NCI-H1048 (cell line): ENCODE measurements at regions not wholly inside any gene's neighbourhood (a gene's known extent, or its start where the extent isn't known, plus 50 kb on each side); places are given as distances from the start of the nearest gene placed in this dataset.
"Not testable (repeated sequence)": the region's sequence is repeated elsewhere in the genome, so short reads cannot be mapped to it uniquely, and the experiment has no call there.

Experiments used
- DNase-seq: peaks from one replicate; lab custom pipeline; 2025; lab: John Stamatoyannopoulos, UW

- no peak for DNase-seq
Measured at GRCh38 chr10:53650794-53651193, 878.2 kb upstream of the MBL2 start.

- not testable (repeated sequence) for DNase-seq
Measured at GRCh38 chr10:53647221-53647620, 874.6 kb upstream of the MBL2 start.

DNA sequence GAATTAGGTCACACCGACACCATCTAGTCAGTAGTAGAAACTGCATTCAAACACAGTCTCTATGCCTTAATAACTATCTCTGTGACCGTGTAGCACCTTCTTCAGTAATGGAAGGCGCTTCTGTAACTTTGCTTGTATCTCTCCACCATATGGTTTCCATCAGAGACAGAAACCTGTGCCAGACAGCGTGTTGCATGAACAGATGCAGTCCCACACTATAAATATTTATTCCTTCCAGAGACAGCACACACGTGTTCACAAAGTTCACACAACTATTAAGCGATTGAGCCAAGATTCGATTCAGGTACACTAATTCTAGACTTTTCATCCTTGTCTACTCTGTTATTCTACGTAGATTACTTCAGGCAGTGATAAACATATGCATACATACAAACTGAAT, 873.9 kb upstream of the MBL2 start:
- no peak for DNase-seq

DNA sequence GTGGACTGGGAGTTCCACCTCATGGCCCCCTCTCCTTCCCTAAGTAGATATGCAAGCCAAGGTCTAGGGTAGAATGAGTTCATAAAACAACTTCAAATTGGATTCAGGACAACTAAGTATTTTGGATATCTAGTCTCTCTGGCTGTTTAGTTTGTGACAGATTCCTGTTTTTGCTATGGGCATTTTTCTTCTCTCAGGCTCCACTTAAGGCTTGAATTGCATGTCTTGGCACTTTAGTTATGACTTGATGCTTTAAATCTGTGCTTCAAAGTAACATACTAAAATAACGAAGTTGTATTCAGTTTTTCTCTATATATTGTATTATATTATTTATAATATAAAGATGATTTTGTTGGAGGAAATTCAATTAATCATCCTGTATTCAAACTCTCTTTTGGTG, 873.4 kb upstream of the MBL2 start:
- DNase-seq: no peak

- DNase-seq: no peak
Measured at GRCh38 chr10:53638006-53638405, 865.4 kb upstream of the MBL2 start.

DNA sequence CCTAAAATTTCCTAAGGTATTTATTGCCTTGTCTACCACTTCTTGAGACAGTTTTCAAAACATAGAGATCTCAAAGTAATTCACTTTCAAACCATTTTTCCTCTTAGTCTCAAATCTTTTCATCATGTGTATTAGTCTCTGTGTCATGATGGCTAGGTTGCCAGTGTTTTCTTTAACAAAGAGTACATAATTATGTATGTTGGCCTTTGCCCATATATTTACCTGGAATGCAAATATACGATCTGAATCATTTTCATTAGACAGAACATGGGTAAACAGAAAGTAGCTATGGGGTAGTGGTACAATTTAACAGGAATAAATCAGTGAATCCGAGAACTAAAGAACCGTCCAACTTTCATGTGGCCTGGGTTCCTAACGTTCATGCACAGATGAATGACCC, 852.1 kb upstream of the MBL2 start:
- DNase-seq: no peak

GRCh38 chr10:53622201-53622600, 849.6 kb upstream of the MBL2 start:
- no peak for DNase-seq

DNA sequence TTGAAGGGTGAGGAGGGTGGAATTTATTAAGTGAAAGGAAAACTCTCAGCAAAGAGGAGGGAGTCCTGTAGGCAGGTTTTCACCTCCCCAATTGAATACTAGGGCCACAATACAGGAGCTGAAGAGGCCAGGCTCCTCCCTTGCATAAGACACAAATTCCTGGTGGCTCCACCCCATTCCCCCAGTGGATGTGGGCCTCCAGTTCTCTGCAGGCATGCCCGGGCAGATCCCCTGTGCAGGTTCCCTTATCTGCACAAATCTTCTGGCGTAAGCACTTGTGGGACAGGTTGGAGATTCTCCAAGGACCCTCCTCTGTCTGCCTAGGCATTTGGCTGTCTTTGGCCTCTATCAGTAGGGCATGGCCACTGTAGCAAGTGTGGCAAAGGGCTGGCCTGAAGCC, 847.1 kb upstream of the MBL2 start:
- no peak for DNase-seq

DNA sequence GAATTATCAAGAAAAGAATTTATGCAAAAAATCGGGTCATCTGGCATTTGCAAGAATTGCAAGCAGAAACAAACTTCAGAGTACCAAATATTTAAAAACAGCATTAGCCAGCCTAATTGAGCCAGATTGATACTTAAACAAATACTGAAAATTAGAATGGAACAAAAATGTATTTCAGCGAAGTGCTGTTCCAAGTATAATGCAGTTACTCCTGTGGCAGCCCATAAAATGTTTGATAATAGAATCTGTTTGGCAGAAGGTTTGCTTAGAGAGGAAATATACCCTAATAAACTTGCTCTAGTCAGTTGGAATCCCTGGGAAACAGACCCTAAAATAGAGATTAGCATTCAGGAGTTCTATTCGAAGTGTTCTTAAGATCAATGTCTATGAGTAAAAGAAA, 835.1 kb upstream of the MBL2 start:
- no peak for DNase-seq

DNA sequence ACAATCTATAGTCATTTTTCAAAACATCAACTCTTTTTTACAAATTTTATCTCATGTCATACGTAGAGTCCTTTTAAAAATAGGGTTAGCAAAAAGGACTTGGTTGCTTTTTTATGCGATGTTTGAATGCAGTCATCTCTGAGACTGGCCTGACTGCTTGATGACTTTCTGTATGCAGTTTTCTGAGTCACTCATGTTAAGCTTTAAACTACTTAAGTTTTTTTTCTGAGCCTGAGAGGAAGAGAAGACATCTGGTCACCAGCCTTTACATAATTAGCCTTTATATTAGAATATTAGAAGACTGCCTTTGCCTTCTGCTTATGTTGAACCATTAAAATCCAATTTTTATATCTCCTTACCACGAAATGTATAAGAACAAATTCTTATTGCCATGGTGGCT, 834.4 kb upstream of the MBL2 start:
- DNase-seq: no peak

DNA sequence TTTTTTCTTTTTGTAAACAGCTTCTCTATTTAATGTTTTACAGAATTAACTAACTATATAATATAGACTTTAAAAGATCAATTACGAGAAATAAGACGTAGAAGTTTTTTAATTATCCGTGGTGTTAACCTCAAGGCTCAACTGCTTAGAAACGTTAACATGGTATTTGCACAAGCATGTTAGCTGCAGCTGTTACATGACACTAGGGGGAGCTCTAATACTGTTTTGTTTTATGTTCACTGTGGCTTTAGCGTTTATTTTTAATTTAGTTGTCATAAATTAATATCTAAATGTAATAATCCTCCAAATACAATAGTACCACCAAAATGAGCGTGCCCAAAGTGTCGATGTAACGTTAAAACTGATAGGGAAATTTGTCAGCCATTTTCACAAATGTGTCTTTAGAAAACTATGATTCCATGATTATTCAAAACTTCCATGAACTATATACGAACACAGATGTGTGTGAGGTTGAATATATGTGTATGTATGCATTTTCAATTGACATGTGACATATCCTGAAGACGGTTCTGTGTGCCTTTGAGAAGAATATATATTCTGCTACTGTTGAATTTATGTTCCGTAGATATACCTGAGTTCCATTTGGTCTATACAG, 828.8 kb upstream of the MBL2 start:
- peak; percentile 17 for DNase-seq

- peak; percentile 83 for DNase-seq
Measured at GRCh38 chr10:53598914-53599313, 826.3 kb upstream of the MBL2 start.

DNA sequence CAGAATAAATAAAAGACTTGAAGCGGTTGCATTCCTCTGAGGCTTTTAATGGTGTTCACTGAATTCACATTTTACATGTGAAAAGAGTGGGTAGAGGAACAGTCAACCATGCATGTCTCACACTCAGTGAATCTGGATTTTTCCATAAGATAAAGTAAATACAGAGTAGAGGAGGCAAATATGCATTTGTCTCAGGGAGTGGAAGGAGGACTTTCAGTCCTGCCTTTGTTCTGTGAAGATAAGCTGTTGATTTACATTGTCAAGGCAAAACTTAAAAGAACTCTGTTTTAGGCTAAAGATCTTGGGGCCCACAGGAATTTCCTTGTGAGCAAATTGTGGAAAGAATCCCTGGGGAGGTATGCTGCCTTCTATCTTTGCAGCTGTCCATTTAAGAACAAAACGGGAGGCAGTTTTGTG, 825.3 kb upstream of the MBL2 start:
- no peak for DNase-seq

- no peak for DNase-seq
Measured at GRCh38 chr10:53580465-53580864, 807.9 kb upstream of the MBL2 start.

- DNase-seq: no peak
Measured at GRCh38 chr10:53579773-53580172, 807.2 kb upstream of the MBL2 start.

GRCh38 chr10:53574024-53574423, 801.4 kb upstream of the MBL2 start:
- no peak for DNase-seq

DNA sequence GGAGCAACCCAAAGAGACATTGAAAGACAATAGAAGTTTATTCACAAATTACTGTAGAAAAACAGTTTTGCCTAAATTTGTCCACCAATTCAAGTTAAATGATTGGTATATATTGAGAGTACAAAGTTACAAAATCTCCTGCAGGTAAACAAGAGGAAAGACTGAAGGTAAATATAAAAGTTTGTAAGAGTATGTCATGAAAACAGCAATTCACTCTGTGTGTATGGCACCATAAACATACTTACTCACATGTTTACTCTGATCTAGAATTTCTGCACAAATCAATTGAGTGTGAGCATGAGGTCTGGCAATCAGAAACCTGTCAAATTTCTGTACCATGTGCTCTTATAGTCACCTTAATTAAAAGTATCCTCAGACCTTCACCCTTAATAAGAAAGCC, 800.9 kb upstream of the MBL2 start:
- no peak for DNase-seq

GRCh38 chr10:53572799-53573198, 800.2 kb upstream of the MBL2 start:
- no peak for DNase-seq

- DNase-seq: no peak
Measured at GRCh38 chr10:53570221-53570620, 797.6 kb upstream of the MBL2 start.

DNA sequence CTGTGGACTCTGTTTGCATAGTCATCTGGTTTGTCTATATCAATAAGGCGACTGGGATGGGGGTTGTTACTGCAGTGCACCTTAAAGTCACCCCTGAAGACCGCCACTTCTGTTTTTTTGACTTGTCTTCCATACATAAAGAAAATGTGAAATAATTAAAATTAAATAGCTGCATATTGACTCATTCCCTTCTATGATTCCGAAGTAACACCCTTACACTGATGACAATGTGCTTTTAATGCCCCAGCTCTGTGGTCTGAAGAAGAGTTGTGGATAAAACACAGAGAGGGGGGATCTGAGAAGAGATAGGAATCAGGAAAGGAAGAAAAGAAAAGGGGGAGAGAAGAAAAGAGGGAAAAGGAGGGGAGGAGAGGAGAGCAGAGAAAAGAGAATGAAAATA, 796.9 kb upstream of the MBL2 start:
- DNase-seq: no peak

DNA sequence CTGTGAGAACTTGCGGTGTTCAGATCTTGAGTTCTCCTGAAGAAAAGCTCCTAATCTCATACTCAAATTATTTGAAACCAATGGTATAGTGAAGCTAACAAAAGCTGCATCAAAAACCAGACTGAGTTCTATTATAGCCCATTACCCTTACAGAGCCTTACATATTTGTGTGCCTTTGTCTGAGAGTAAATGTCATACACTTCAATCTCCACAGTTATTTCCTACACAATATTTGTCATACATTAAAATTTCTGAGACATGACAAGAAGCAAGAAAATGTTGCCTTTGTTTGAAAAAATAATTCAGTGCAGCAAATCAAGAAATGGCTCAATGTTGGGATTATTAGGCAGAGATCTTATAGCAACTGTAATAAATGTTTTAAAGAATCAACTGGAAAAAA, 776.1 kb upstream of the MBL2 start:
- DNase-seq: no peak

GRCh38 chr10:53547364-53547763, 774.8 kb upstream of the MBL2 start:
- DNase-seq: no peak

GRCh38 chr10:53543410-53543809, 770.8 kb upstream of the MBL2 start:
- DNase-seq: no peak

- no peak for DNase-seq
Measured at GRCh38 chr10:53537508-53537907, 764.9 kb upstream of the MBL2 start.

DNA sequence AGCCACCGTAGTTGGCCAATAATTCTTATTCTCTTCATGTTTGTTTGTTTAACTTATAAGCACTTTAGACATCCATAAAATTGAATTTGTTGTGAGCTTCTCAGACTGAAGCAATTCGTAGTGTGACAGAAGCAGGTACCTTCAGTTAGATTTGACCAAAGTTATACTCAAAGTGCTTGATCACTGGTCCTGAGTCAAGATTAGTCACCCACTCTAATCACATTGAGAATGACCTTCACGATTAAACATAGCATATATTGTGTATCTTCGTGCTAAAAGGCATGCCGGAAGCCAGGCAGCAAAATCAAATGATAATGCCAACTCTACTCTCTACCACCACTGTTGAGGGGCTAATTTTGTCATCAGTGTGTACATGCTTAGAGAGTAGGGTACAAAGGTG, 763.7 kb upstream of the MBL2 start:
- DNase-seq: no peak
